SK-N-MC (cell line): ENCODE measurements at regions not wholly inside any gene's neighbourhood (a gene's known extent, or its start where the extent isn't known, plus 50 kb on each side); places are given as distances from the start of the nearest gene placed in this dataset.

Experiments used
- DNase-seq: peaks from one replicate; pipeline ENCODE4 v3.0.0-alpha.2; 2011; ENCODE audit warnings: low read depth, low spot score
- H3K27ac ChIP-seq: fragments of 200-600 bp; sonication (generic); 2 replicates; pipeline ENCODE4 v1.5.1; 2016; ENCODE audit warnings: mixed run types
- H3K36me3 ChIP-seq: fragments of 200-600 bp; sonication (generic); 2 replicates; pipeline ENCODE4 v1.6.1; 2017; ENCODE audit warnings: antibody characterized with exemption, low read length, mixed read lengths; ENCODE audit not compliant: insufficient read depth
- H3K4me3 ChIP-seq: fragments of 200-600 bp; sonication (generic); 2 replicates; pipeline ENCODE4 v1.5.1; 2016
- H3K9ac ChIP-seq: fragments of 200-600 bp; sonication (generic); 2 replicates; pipeline ENCODE4 v1.8.0; 2017; ENCODE audit warnings: mixed run types, mixed read lengths; ENCODE audit not compliant: insufficient read length
- H3K9me3 ChIP-seq: fragments of 200-600 bp; sonication (generic); 2 replicates; pipeline ENCODE4 v1.6.1; 2017; ENCODE audit warnings: low read depth, mild to moderate bottlenecking, antibody characterized with exemption, low read length, moderate library complexity, mixed read lengths
- EZH2 ChIP-seq: fragments of 200-600 bp; sonication (generic); IDR thresholded peaks from one replicate; pipeline ENCODE4 v1.6.1; 2017; ENCODE audit warnings: antibody characterized with exemption
- FOXP2 ChIP-seq: optimal IDR thresholded peaks from 2 replicates; pipeline ENCODE3; 2011; ENCODE audit warnings: mild to moderate bottlenecking, moderate library complexity; ENCODE audit not compliant: insufficient read depth; ENCODE audit errors: extremely low read length, control extremely low read depth
- POLR2AphosphoS5 ChIP-seq: IDR thresholded peaks from 2 replicates; pipeline ENCODE4 v1.6.1; 2012; ENCODE audit warnings: mild to moderate bottlenecking, low read depth, low read length, borderline replicate concordance

GRCh38 chr16:82366462-82366861 lies 196.4 kb upstream of the MPHOSPH6 start:
- Histone ChIP-seq H3K36me3 (no peaks in the 10 kb centered on the region), H3K4me3 (no peak overlapping the region), H3K27ac (no peak overlapping the region), H3K9me3 (no peaks in the 10 kb centered on the region), H3K9ac (no peak overlapping the region)
- DNase-seq = no peak
- TF ChIP-seq EZH2 = no peak
- TF ChIP-seq FOXP2 = no peak
- no peak for TF ChIP-seq POLR2AphosphoS5

- Histone ChIP-seq H3K4me3 (no peak overlapping the region), H3K36me3 (no peaks in the 10 kb centered on the region), H3K9ac (no peak overlapping the region), H3K9me3 (no peaks in the 10 kb centered on the region), H3K27ac (no peak overlapping the region)
- TF ChIP-seq POLR2AphosphoS5 (no peak), FOXP2 (no peak), EZH2 (no peak)
- DNase-seq = no peak
Observed at GRCh38 chr16:82364690-82365089, 194.7 kb upstream of the MPHOSPH6 start.

GRCh38 chr16:82363026-82363816 lies 193.2 kb upstream of the MPHOSPH6 start:
- no peak overlapping the region for H3K27ac ChIP-seq
- no peak for TF ChIP-seq FOXP2
- no peak for TF ChIP-seq EZH2
- no peak for TF ChIP-seq POLR2AphosphoS5
- no peak overlapping the region for H3K4me3 ChIP-seq
- no peaks in the 10 kb centered on the region for H3K36me3 ChIP-seq
- DNase-seq = no peak
- no peaks in the 10 kb centered on the region for H3K9me3 ChIP-seq
- H3K9ac ChIP-seq = no peak overlapping the region

DNA sequence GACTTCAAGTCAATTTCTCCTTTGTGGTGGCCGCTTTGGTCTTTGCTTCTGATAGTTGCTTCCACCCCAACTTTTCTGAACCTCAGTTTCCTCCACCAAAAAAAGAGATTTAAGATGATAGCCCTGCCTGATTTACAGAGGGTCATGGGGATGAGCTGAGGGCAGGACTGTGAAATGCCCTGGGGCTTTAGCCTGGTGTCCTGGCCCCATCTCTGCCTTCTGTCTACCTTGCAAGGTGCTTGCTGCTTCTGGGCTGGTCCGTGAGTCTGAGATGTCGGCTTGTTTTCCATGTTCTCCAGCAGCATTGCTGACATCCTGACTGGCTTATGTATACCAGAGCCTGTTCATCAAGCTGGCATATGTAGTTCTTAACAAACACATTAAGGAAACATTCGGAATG lies 191.9 kb upstream of the MPHOSPH6 start:
- Histone ChIP-seq H3K36me3 (no peaks in the 10 kb centered on the region), H3K9ac (no peak overlapping the region), H3K4me3 (no peak overlapping the region), H3K27ac (no peak overlapping the region), H3K9me3 (no peaks in the 10 kb centered on the region)
- TF ChIP-seq POLR2AphosphoS5 = no peak
- DNase-seq = no peak

DNA sequence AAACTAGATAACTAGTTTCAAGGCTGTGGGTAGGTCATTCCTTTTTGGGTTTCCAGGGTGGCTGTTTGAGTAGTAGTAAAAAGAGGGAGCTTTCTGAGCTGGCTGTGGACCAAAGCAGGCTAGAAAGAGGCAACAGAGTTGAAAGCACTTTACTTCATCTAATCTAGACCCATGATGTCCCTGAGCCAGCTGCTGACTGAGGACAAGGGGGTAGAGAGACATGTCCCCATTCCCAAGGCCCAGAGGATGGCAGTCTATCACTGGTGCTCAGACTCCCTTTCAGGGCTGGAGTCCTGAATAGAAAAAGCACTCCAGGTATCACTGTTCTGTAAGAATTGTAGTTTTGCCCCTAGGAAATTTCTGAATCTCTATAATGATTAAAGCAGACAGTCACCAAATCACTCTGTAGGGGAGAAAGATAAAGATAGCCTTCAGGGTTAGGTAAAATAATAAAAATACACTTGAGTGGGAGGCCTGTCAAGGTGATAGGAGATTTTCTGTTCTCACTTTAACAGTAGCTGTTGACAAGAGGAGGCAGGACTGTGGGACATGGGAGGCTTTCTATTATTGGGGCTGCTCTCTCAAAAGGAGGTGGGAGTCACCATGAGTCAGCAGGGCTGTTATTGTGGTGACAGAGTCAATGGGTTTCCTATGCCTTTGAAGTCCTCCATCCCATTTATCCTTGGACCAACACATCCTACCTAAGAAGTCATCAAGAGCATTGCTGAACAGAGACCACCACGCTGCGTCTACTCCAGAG lies 190.2 kb upstream of the MPHOSPH6 start:
- Histone ChIP-seq H3K9me3 (no peaks in the 10 kb centered on the region), H3K36me3 (no peaks in the 10 kb centered on the region), H3K27ac (no peak overlapping the region), H3K4me3 (no peak overlapping the region), H3K9ac (no peak overlapping the region)
- DNase-seq = no peak
- TF ChIP-seq POLR2AphosphoS5 (no peak), EZH2 (no peak), FOXP2 (no peak)

DNA sequence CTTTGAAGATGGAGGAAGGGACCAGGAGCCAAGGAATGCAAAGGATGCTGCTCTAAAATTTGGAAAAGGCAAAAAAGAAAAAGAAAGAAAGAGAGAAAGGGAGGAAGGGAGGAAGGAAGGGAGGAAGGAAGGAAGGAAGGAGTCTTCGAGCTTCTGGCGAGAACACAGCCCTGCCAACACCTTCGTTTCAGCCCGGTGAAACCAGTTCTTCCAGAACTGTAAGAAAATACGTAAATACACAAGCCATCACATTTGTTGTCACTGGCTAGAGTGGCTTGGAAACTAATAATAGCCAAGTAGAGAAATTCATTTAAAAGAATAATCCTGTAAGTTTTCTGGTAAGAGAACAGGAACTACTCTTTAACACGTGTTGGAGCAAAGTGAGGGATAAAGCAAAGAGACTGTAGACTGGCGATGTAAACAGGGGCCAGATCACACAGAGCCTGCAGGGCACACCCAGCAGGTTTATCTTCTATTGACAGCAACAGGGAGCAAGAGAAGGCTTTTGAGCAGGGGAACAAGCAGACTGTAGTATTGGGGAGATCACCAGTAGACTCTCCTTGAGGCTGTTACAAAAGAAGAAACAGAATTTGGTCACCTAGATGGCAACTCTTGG lies 188.7 kb upstream of the MPHOSPH6 start:
- Histone ChIP-seq H3K27ac (no peak overlapping the region), H3K9me3 (no peaks in the 10 kb centered on the region), H3K4me3 (no peak overlapping the region), H3K9ac (no peak overlapping the region), H3K36me3 (no peaks in the 10 kb centered on the region)
- no peak for DNase-seq
- no peak for TF ChIP-seq EZH2
- TF ChIP-seq FOXP2 = no peak
- TF ChIP-seq POLR2AphosphoS5 = no peak

DNA sequence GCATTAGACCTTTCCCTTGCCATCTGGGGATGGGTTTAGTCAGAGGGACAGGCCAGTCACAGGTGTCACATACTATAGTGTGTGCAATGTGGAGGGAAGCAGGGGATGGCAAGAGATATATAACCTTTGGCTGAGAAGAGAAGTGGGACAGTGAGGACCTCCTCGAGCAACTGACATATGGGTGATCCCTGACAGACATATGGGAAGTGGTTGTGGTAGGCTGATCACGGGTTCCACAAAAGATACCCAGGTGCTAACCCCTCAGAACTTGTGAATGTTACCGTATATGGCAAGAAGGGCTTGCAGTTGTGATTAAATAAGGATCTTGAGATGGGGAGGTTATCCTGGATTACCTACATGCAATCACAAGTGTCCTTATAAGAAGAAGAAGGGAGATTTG lies 188.1 kb upstream of the MPHOSPH6 start:
- no peak for TF ChIP-seq POLR2AphosphoS5
- TF ChIP-seq FOXP2 = no peak
- TF ChIP-seq EZH2 = no peak
- Histone ChIP-seq H3K36me3 (no peaks in the 10 kb centered on the region), H3K4me3 (no peak overlapping the region), H3K27ac (no peak overlapping the region), H3K9me3 (no peaks in the 10 kb centered on the region), H3K9ac (no peak overlapping the region)
- no peak for DNase-seq

DNA sequence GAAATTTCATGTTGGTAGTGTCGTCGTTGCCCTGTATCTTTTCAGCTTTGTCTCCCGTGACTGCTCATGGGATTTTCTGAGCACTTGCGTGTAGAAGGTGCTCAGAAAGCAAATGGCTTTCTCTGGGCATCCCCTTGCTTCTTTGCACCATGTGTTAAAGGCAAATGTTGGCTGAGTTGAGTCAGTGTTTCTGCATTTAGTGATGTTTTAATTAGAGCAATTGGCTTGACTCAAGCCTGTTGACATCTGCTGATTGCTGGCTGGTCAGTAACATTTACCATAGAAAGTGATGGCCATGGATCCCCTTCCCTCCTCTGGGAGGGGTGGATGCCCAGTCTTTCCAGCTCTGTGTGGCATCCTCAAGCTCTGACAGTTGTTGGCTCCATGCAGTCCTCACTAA lies 187.2 kb upstream of the MPHOSPH6 start:
- Histone ChIP-seq H3K4me3 (no peak overlapping the region), H3K27ac (no peak overlapping the region), H3K36me3 (no peaks in the 10 kb centered on the region), H3K9ac (no peak overlapping the region), H3K9me3 (no peaks in the 10 kb centered on the region)
- no peak for DNase-seq
- TF ChIP-seq POLR2AphosphoS5 (no peak), EZH2 (no peak), FOXP2 (no peak)
